GM21825 (cell line): ENCODE measurements at regions not wholly inside any gene's neighbourhood (a gene's known extent, or its start where the extent isn't known, plus 50 kb on each side); places are given as distances from the start of the nearest gene placed in this dataset.
"Not testable (repeated sequence)": the region's sequence is repeated elsewhere in the genome, so short reads cannot be mapped to it uniquely, and the experiment has no call there.

Experiments used
- ATAC-seq: cut with Tn5 transposase; IDR thresholded peaks from one replicate; pipeline ENCODE4 v1.9.1; 2021; ENCODE audit warnings: mild to moderate bottlenecking, moderate library complexity; ENCODE audit not compliant: unreplicated experiment

DNA sequence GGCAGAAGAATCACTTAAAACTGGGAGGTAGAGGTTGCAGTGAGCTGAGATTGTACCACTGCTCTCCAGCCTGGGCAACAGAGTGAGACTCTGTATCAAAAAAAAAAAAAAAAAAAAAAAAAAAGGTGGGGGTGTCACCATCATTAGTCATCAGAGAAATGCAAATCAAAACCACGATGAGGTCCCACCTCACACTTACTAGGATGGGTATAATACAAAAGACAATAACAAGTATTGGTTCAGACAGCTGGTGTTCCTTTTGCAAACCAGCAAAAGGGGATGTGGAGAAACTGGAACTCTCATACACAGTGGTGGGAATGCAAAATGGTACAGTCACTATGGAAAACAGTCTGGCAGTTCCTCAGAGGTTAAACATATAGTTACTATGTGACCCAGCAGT is 78.7 kb upstream of the TSC22D2 start:
- no peak for ATAC-seq

DNA sequence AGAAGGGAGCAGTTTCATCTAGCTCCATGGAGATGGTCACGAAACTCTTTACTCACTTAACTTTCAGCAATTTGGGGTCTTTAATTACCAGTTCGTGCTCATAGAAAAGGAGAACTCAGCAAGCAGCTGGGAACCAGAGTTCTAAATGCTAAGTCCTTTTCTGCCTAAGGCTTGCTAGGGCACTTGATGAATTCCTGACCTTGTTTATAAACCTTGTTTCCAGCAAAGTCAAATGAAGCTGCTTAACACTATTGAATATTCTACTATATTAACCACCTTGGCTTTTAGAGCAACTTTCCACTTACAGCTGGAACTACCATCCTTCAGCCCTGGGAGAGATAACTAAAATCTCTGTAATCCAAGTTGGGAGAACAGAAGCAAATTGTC is 79.5 kb upstream of the TSC22D2 start:
- no peak for ATAC-seq

DNA sequence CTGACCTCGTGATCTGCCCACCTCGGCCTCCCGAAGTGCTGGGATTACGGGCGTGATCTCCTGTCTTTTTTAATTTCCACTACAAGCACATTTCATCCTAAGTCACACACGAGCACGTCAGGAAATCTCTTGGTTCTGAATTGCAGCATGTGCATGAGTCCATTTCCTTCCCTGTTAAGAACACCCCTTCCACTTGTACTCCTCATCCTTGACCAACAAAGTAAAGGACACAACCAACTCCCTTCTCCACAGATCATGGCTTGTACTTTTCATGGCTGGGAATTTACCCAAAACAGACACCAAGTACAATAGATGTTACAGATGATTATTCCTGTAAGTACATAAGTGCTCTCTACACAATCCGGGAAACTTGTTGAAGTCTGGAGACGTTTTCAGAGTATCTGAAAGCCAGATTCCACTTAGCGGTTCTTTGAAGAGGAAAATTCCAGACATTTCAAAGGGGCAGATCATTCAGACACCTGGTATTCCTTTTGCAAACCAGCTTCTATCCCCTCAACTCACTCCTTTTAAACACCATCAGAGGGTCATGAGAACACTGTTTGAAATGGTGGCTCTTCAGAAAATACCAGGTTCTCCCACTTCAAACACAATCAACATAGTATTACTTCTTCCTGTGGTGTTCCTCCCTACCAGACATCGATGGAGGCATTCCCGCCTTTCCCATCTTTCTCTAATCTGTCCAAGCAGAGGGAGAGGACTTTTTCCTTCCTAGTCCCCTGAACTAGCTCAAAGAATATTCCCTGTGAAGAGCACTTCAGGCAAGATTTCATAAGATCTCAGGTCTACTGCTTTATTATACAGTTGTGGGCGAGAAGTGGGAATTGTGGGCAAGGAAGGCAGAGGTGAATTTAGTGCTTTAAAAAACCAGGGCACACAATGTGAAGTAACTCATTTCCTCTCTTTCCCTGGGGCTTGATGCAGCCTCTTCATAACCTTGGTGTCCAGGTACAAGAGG is 80.1 kb upstream of the TSC22D2 start:
- ATAC-seq: no peak

DNA sequence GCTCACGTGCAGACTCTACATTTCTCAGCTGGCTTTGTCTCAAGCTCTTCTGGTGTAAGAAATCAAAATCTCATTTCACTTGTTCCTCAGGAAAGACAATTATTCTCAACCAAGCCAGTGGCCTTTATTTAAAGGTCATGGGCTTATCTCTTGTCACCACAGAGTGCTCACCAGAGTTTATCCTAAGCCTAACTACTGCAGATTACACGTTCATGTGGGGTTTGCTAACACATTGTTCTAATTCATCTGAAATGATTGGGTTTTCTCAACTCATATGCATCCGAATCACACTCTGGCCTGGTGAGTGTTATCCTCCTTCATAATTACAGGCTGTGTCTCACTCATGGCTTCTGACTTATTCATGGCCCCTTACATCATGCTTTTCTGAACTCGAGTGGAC is 83.3 kb upstream of the TSC22D2 start:
- ATAC-seq: no peak

DNA sequence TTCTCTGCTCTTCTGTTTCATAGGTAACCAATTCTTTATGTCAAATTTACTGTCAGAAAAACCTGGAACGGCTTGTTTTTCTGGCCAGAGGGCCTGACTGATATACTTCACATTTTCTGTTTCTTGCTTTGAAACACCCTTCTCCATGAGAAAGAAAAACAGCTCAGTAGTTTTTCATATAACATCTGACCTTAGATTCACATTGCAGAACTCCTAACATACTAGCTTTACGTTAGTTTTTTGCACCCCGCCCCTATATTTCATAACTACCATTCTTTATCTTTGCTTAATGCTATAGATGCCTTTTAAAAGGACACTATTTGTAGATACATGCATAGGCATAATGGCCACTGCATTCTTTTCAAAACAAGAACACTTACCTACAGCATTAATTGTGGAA is 83.9 kb upstream of the TSC22D2 start:
- no peak for ATAC-seq

DNA sequence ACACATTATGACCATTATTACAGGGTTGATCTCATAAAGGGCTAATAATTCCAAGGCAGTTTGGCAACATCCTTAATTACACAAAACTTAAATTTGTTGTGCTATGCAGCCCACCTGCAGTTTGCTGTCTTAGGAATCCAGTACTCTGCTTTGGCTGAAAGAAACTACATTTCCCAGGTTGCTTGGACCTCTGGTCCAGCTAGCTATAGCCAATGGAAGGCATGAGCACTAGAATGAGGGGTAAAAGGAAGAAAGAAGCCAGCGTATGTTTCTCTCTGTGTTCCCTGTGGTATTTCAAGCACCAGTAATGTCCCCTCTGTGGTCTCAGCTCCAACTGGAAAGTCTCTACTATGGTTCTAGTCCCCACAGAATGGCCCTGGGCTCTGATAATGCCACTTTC is 84.3 kb upstream of the TSC22D2 start:
- ATAC-seq: no peak

DNA sequence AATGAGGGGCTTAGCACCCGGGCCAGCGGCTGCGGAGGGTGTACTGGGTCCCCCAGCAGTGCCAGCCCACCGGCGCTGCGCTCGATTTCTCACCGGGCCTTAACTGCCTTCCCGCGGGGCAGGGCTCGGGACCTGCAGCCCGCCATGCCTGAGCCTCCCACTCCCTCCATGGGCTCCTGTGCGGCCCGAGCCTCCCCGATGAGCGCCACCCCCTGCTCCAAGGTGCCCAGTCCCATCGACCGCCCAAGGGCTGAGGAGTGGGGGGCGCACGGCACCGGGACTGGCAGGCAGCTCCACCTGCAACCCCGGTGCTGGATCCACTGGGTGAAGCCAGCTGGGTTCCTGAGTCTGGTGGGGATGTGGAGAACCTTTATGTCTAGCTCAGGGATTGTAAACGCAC is 85.0 kb upstream of the TSC22D2 start:
- ATAC-seq: not testable (repeated sequence)

DNA sequence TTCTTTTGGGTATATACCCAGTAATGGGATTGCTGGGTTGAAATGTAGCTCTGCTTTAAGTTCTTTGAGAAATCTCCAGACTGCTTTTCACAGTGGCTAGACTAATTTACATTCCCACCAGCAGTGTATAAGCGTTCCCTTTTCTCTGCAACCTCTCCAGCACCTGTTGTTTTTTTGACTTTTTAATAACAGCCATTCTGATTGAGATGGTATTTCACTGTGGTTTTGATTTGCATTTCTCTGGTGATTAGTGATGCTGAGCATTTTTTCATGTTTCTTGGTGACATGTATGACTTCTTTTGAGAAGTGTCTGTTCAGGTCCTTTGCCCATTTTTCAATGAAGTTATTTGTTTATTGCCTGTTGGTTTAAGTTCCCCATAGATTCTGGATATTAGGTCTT is 87.1 kb upstream of the TSC22D2 start:
- ATAC-seq: not testable (repeated sequence)

DNA sequence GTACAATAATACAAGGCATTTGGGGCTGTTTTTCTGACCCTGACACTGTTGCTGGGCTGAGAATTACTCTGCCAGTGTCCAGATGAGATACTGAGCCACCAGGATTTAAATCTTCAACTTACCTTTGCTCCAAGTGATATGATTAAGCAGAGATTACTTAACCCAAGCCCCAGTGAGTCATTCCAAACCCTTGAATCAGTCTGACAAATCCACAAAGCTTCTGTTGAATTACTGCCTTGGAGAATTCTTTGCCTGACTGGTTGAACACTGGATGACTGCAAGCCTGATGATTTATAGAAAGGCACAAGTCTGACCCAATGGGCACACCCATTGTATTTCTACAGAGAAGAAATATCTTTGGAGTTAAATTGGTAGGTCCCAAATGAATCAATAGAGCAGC is 88.2 kb upstream of the TSC22D2 start:
- ATAC-seq: no peak

DNA sequence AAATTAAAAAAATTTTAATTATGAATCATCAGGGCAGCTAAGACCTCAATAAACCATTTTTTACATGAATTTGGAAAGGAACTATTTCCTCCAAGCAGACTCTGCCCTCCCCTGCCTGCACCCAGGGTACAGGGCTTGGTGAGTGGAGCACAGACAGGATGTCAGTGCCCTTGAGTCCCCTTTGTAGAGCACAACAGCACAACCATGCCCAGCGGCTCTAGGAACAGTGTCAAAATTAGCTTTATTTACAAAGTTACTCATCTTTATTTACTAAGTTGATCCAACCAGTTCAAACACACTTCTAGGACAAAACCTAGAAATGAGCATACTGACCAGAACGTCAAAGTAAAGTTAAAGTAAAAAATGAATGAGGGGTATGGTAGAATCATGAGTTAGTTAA is 90.6 kb upstream of the TSC22D2 start:
- ATAC-seq: no peak

DNA sequence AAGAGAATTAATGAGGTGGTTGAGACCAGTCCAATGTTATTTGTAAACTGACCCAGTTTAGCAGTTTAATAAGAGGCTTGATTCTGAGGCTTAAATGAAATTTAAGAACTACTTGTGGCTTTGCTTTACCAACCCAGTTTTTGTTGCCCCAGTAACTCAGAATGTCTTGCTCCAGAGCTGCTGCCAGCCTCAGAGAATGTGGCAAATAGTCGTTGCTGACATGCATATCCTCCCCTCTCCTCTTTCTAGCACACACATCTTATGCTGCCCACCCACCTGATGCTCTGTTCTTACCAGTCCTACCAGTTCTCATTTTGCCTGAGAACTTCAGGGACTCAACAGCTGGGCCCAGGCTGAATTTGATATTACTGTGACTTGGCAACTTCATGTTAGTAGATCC is 92.4 kb upstream of the TSC22D2 start:
- ATAC-seq: no peak

DNA sequence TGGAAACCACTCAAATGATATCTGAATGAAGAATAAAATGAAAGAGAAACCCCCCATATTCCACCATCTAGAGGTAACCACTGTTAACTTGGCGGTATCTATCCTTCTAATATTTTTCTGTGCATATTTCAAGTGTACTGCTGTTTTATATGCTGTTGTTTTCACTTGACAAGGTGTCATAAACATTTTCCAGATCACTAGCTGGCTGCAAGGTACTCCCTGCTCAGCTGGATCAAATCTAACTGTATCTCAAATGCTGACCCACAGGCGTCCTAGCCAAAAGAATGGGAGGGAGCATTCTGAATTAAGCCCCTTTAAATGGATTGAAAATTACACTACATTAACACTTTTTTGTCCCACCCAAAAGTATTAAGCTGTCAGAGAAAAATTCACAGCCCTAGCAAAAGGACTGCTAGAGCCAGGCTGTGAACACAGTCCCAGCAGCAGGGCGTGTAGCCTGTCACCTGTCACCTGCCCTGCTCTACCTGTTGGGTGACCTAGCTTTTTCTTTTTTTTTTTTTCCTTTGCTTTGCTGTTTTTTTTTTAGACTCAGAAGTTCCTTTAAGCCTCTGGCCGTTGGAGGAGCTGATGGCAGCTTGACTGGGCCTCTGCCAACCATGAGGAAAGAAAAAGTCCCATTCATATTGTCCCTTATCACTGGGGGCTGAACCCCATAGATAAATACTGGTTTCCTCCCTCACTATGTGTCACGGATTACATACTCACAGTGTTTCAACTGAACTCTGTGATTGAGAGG is 93.7 kb upstream of the TSC22D2 start:
- ATAC-seq: no peak

DNA sequence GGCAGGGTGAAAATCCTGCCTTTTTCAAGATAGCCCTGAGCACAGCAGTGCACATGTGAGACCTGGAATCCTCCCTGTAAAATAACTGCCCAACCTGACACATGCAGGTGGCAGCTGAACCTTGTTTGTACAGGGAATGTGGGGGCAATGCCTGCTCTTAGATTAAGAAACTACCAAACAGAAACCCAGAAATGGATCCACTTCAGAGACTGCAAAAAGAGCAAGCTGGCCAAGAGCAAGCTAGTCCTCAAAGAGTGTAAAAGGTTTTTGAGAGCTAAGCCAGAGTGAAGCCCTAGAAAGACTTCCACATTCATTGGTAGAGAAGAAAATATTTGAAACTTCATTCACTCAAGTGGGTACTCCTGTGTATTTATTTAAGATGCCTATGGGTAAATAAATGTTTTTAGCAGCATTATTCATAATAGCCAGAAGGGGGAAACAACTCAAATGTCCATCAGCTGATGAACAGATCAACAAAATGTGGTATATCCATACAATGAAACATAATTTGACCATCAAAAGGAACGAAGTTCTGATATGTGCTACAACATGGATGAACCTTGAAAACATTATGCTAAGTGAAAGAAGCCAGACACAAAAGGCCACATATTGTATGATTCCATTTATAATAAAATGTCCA is 96.0 kb upstream of the TSC22D2 start:
- ATAC-seq: no peak

DNA sequence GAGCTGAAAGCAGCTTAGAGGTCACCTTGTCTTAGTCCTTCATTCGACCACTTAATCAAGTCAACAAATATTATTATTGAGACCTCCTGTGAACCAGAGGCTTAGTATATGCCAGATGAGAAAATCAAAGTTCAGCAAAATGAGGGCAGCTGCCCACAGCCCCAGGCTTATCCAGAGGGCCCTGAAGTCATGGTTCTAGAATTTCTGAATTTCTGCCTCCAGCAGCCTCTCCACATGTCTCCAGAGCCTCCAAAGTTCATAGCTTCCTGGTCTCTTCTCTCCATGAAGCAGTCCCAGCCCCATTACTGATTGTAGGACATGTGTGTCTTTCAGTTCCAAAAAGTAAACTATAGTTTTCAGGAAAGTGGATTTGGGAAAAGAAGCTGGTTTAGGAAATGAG is 96.9 kb upstream of the TSC22D2 start:
- ATAC-seq: no peak

DNA sequence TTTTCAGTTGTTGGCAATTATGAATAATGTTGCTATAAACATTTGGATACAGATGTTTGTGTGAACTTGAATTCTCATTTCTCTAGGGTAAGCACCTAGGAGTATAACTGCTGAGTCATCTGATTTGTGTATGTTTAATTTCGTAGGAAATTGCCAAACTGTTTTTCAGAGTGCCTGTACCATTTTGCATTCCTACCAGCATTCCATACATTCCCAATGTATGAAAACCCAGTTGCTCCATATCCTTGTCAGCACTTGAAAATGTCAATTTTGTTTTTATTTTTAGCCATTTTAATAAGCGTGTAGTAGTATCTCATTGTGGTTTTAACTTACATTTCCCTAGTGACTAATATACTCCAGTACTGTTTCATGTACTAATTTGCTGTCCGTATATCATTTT is 98.5 kb upstream of the TSC22D2 start:
- ATAC-seq: no peak

DNA sequence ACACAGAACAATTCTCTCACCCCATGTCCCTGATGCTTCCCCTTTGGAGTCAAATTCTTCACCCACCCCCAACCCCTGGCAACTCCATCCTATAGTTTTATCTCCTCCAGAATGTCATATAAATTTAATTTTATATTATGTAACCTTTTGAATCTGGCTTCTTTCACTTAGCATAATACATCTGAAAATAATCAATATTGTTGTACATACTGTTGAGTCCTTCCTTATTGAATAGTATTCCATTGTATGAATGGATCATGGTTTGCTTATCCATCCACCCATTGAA is 98.9 kb upstream of the TSC22D2 start:
- ATAC-seq: no peak

DNA sequence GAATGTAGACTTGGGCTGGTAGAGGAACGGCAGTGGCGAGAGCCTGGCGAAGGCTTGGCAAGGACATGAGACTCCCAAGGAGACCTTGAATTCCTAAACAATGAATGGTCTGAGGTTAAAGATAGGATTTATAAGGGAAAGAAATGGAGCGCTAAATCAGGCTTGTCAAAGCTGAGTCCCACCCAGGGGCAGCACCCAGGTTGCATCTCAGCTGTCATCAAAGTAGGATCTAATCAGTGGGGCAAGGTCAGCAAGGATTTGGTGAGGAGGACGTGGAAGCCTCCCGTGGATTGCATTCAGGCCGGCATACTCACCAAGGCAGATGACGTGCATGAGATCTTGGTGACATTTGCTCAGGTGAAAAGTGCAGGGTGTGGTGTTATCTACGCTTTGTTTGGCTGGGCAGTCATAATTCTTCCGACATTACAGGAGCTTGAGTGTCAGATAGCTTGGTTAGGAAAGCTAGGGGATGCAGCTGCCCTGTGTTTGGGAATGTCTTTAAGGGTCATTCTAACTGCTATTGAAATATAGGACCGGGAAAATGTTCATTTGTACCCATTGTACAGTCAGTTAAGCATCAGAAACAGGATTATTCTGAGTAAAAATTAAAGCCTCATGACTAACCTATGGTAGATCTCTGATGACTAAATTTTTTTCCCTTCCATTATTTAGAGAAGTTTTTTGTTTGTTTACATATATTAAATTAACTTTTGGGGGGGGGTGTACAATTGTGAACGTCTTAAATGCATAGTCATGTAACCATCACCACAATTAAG is 99.4 kb upstream of the TSC22D2 start:
- no peak for ATAC-seq

DNA sequence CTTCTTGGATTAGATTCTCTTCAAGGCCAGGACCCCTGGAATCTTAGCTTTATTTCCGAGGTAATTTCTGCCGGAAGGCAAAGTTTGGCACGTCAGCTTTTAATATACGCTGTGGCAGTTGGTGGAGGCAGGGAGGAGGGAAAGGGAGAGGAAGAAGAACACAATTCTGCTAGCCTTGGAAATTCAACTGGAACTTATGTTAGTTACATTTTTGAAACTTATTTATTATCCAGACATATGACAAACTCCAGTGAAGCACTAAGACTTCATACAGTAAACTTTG is 100.1 kb upstream of the TSC22D2 start:
- no peak for ATAC-seq

DNA sequence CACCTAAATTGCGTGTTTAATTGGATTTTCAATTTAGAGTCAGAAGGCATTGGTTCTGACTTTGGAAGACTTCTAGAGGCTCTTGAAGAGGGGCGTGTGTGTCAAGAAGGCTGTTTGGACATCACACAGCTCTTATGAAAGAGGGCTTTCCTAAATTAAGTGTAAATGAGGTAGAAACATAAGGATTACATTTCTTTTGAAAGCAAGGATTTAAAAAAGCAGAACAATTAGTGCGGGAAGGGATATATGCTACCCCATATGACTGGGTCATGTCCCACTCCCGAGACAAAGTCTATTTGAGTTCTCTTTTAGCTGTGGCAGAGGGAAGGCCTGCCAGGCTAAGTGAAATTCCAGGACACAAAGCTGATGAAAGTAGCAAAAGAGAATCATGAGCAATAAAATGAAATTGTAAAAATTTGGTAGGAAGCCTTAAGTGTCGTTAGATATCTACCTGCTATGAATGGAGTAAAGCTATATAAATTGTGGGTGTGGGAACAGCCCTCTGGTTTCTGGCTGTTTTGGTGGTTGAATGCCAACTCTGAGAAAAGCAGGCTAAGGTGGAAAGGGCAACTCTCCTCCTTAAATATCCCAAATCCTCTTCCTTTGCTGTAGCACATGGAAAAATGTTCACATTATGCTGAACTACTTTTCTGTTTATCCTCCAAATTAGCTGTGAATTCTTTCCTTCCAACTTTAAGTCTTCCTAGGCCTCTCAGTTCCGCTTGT is 100.6 kb upstream of the TSC22D2 start:
- no peak for ATAC-seq

DNA sequence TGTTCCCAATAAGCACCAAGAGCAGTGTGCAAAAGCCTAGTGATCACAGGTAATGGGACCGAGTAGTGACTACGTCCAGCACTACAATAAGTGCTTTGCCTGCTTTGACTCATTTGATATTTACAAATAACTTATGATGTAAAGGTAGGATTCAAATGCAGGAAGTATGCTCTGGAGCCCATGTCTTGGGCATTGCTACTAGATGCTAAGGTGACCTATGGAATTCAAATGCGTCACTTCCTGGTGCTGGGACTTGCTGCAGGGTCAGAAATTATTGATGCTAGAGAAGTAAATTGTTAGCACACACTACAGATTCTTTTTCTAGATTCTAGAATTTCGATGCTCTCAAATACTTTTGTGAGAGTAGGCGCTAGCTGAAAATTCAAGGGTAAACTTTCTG is 101.2 kb upstream of the TSC22D2 start:
- ATAC-seq: no peak

DNA sequence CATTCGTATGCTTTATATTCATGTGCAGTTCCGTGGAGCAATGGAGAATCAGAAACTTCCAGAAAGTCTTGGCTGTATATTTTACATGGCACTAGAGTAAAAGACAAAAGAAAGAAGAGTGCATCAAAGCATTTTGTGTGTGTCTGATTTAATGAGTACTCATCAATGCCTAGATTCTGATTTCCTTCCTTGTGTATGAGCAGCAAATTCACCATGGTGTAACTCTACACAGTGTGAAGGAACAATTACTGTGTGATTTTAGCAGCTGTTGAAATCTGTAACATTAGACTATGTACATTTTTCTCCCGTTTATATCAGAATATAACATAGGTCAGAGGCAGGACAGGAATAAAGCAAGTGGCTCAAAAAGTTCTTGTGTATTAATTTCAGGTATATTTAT is 102.0 kb upstream of the TSC22D2 start:
- ATAC-seq: no peak
